Thyroid gland (tissue), 4 donors: ENCODE measurements at regions not wholly inside any gene's neighbourhood (a gene's known extent, or its start where the extent isn't known, plus 50 kb on each side); places are given as distances from the start of the nearest gene placed in this dataset.
A peak's percentile ranks its signal among the peaks of the same experiment; 100 is the strongest.
"Not testable (repeated sequence)": the region's sequence is repeated elsewhere in the genome, so short reads cannot be mapped to it uniquely, and the experiment has no call there.

Experiments
- DNase-seq, 2 donors: peaks; one replicate each; pipeline ENCODE4 v3.0.0-alpha.2; 2019
- H3K27ac ChIP-seq, 3 donors: fragments of 200-600 bp; sonication (generic); 1 replicate in 2 of 3; 2 replicates in 1 of 3; pipeline ENCODE4 v1.5.1; 2016 to 2019; ENCODE audit warnings: mild to moderate bottlenecking in 1 of 3, moderate library complexity in 1 of 3
- H3K27me3 ChIP-seq: fragments of 200-600 bp; sonication (generic); one replicate; pipeline ENCODE4 v1.5.1; 2019
- H3K36me3 ChIP-seq, 2 donors: fragments of 200-600 bp; sonication (generic); one replicate each; pipeline ENCODE4 v1.5.1; 2016 to 2019
- H3K4me1 ChIP-seq, 2 donors: fragments of 200-600 bp; sonication (generic); one replicate each; pipeline ENCODE4 v1.5.1; 2017 to 2019
- H3K4me3 ChIP-seq, 3 donors: fragments of 200-600 bp; sonication (generic); replicated peaks in 1 of 3; 1 replicate in 2 of 3; 2 replicates in 1 of 3; pipeline ENCODE4 v1.5.1; 2016; ENCODE audit warnings: mild to moderate bottlenecking in 1 of 3
- H3K9me3 ChIP-seq: fragments of 200-600 bp; sonication (generic); one replicate; pipeline ENCODE4 v1.5.1; 2017
- CTCF ChIP-seq, 6 experiments: fragments of 200-600 bp in 3 of 6; fragments of 450-650 bp in 3 of 6; sonication (generic) in 3 of 6; IDR thresholded peaks; one replicate each; pipeline ENCODE4 v1.5.1; 2016 to 2019; ENCODE audit warnings: antibody characterized with exemption in 6 of 6, mild to moderate bottlenecking in 2 of 6, inconsistent platforms in 1 of 6, moderate library complexity in 1 of 6
- POLR2A ChIP-seq, 2 donors: fragments of 450-650 bp; IDR thresholded peaks; one replicate each; pipeline ENCODE4 v1.6.1; 2017; ENCODE audit warnings: antibody characterized with exemption in 2 of 2, mild to moderate bottlenecking in 2 of 2, moderate library complexity in 1 of 2
- WGBS, 2 donors: methylation state at CpG; one replicate each; pipeline ENCODE4 v1.1.5; 2017; 5-methylcytosine and 5-hydroxymethylcytosine counted together
- intact Hi-C: fragments of 100-400 bp; cut with DNase I; formaldehyde crosslinking; loops from one replicate; pipeline ENCODE4 v1.15.1; 2023

- intact Hi-C loops: no loop called here
- Histone ChIP-seq H3K4me1 (peaks cover 16 to 18% of the 10 kb centered on the region in 2 donors), H3K27me3 (no peaks in the 10 kb centered on the region), H3K27ac (peak overlapping the region in 2 of 3 donors; percentile 53 to 56), H3K36me3 (no peaks in the 10 kb centered on the region), H3K4me3 (no peak overlapping the region), H3K9me3 (no peaks in the 10 kb centered on the region)
- no peak for DNase-seq
- WGBS, 2 donors: 64% methylated on average over 4 of the region's 4 CpGs
- TF ChIP-seq POLR2A (IDR thresholded peaks at IDR 0.05): no peak
- TF ChIP-seq CTCF (IDR thresholded peaks at IDR 0.05): no peak
These were observed 68.8 kb upstream of the CD28 start for GRCh38 chr2:203637471-203638167.

- intact Hi-C loops, DNase-seq, H3K27me3 ChIP-seq, H3K4me3 ChIP-seq, H3K27ac ChIP-seq, H3K36me3 ChIP-seq, H3K9me3 ChIP-seq: not testable (repeated sequence)
- peaks cover 10 to 14% of the 10 kb centered on the region in 2 donors for H3K4me1 ChIP-seq
- 96 to 98% methylated on average over 23 of the region's 23 CpGs for WGBS, 2 donors
These were observed 64.6 kb upstream of the CD28 start for GRCh38 chr2:203641865-203642264.

- H3K9me3 ChIP-seq, DNase-seq, H3K4me1 ChIP-seq, H3K27ac ChIP-seq, intact Hi-C loops, H3K36me3 ChIP-seq, H3K27me3 ChIP-seq, H3K4me3 ChIP-seq: not testable (repeated sequence)
- WGBS, 2 donors: 97 to 100% methylated on average over 10 to 13 of the region's 35 CpGs
These were observed 63.6 kb upstream of the CD28 start for GRCh38 chr2:203642841-203643240.

- 88 to 93% methylated on average over 1 of the region's 1 CpG for WGBS, 2 donors
- TF ChIP-seq CTCF (IDR thresholded peaks at IDR 0.05) (no peak), POLR2A (IDR thresholded peaks at IDR 0.05) (no peak)
- H3K27ac ChIP-seq: no peak overlapping the region
- no peak for DNase-seq
- H3K4me3 ChIP-seq: no peak overlapping the region
- H3K36me3 ChIP-seq: no peaks in the 10 kb centered on the region
- H3K27me3 ChIP-seq: no peaks in the 10 kb centered on the region
- intact Hi-C loops: no loop called here
- peaks cover 18 to 21% of the 10 kb centered on the region in 2 donors for H3K4me1 ChIP-seq
- no peaks in the 10 kb centered on the region for H3K9me3 ChIP-seq
These were observed 60.6 kb upstream of the CD28 start for GRCh38 chr2:203645831-203646230.

- intact Hi-C loops: no loop called here
- Histone ChIP-seq H3K36me3 (no peaks in the 10 kb centered on the region), H3K4me1 (peaks cover 22 to 25% of the 10 kb centered on the region in 2 donors), H3K9me3 (no peaks in the 10 kb centered on the region), H3K27me3 (no peaks in the 10 kb centered on the region), H3K4me3 (no peak overlapping the region), H3K27ac (no peak overlapping the region)
- no peak for DNase-seq
- no peak for TF ChIP-seq POLR2A (IDR thresholded peaks at IDR 0.05)
- no peak for TF ChIP-seq CTCF (IDR thresholded peaks at IDR 0.05)
- WGBS, 2 donors: 96% methylated on average over 6 to 9 of the region's 10 CpGs
These were observed 60.1 kb upstream of the CD28 start for GRCh38 chr2:203646266-203646864.

- intact Hi-C loops: no loop called here
- H3K27ac ChIP-seq: no peak overlapping the region
- 89 to 99% methylated on average over 5 of the region's 5 CpGs for WGBS, 2 donors
- no peaks in the 10 kb centered on the region for H3K36me3 ChIP-seq
- no peak overlapping the region for H3K4me3 ChIP-seq
- TF ChIP-seq CTCF (IDR thresholded peaks at IDR 0.05): no peak
- TF ChIP-seq POLR2A (IDR thresholded peaks at IDR 0.05): no peak
- no peaks in the 10 kb centered on the region for H3K27me3 ChIP-seq
- no peaks in the 10 kb centered on the region for H3K9me3 ChIP-seq
- H3K4me1 ChIP-seq: peaks cover 22 to 25% of the 10 kb centered on the region in 2 donors
- DNase-seq: no peak
These were observed 59.5 kb upstream of the CD28 start for GRCh38 chr2:203646961-203647360.
